CD4-positive, alpha-beta T cell treated with Interleukin-4 for 1 hour (primary cell): ENCODE measurements at regions not wholly inside any gene's neighbourhood (a gene's known extent, or its start where the extent isn't known, plus 50 kb on each side); places are given as distances from the start of the nearest gene placed in this dataset.

ENCODE experiments used
- DNase-seq, 2 donors: peaks; one replicate each; pipeline ENCODE4 v3.0.0-alpha.2; 2020 to 2022

GRCh38 chr11:114880442-114880841 lies 202.1 kb downstream of the NXPE2 start:
- DNase-seq, result no peak

GRCh38 chr11:114883472-114883871 lies 205.1 kb downstream of the NXPE2 start:
- no peak for DNase-seq

GRCh38 chr11:114886644-114887265 lies 208.4 kb downstream of the NXPE2 start:
- no peak for DNase-seq

- DNase-seq, result no peak
Observed at GRCh38 chr11:114889594-114890011, 211.3 kb downstream of the NXPE2 start.

- no peak for DNase-seq
Observed at GRCh38 chr11:114890038-114890437, 211.7 kb downstream of the NXPE2 start.

GRCh38 chr11:114891911-114892310 lies 213.6 kb downstream of the NXPE2 start:
- no peak for DNase-seq

GRCh38 chr11:114892381-114893197 lies 214.3 kb downstream of the NXPE2 start:
- DNase-seq, result no peak

- DNase-seq, result no peak
Observed at GRCh38 chr11:114893329-114893728, 215.0 kb downstream of the NXPE2 start.

- DNase-seq, result no peak
Observed at GRCh38 chr11:114896594-114896993, 218.3 kb downstream of the NXPE2 start.

- no peak for DNase-seq
Observed at GRCh38 chr11:114909866-114910265, 231.5 kb downstream of the NXPE2 start.

GRCh38 chr11:114912826-114913225 lies 234.5 kb downstream of the NXPE2 start:
- DNase-seq, result no peak

GRCh38 chr11:114914231-114915005 lies 236.1 kb downstream of the NXPE2 start:
- DNase-seq, result no peak

- DNase-seq, result no peak
Observed at GRCh38 chr11:114915871-114916805, 237.8 kb downstream of the NXPE2 start.

GRCh38 chr11:114918286-114918685 lies 240.0 kb downstream of the NXPE2 start:
- no peak for DNase-seq

- no peak for DNase-seq
Observed at GRCh38 chr11:114921697-114922096, 243.4 kb downstream of the NXPE2 start.

- no peak for DNase-seq
Observed at GRCh38 chr11:114924042-114924441, 245.7 kb downstream of the NXPE2 start.

GRCh38 chr11:114925591-114925990 lies 247.3 kb downstream of the NXPE2 start:
- DNase-seq, result no peak

- DNase-seq, result no peak
Observed at GRCh38 chr11:114928260-114928870, 250.0 kb downstream of the NXPE2 start.

GRCh38 chr11:114929351-114930000 lies 251.1 kb downstream of the NXPE2 start:
- no peak for DNase-seq

- no peak for DNase-seq
Observed at GRCh38 chr11:114938799-114939198, 260.5 kb downstream of the NXPE2 start.

GRCh38 chr11:114942207-114942606 lies 263.9 kb downstream of the NXPE2 start:
- no peak for DNase-seq
